Left forelimb (tissue), 1 donor: ENCODE measurements at regions not wholly inside any gene's neighbourhood (a gene's known extent, or its start where the extent isn't known, plus 50 kb on each side); places are given as distances from the start of the nearest gene placed in this dataset.

Experiments used
- DNase-seq: peaks from one replicate; pipeline ENCODE4 v3.0.0-alpha.2; 2018; ENCODE audit warnings: low spot score

GRCh38 chr5:61823781-61824180, 482.2 kb upstream of the KIF2A start:
- no peak for DNase-seq

GRCh38 chr5:61824396-61824795, 481.6 kb upstream of the KIF2A start:
- DNase-seq: no peak

GRCh38 chr5:61827445-61827975, 478.5 kb upstream of the KIF2A start:
- DNase-seq: no peak

GRCh38 chr5:61828856-61829255, 477.1 kb upstream of the KIF2A start:
- DNase-seq: no peak

GRCh38 chr5:61831736-61832135, 474.3 kb upstream of the KIF2A start:
- DNase-seq: no peak

- no peak for DNase-seq
Observed at GRCh38 chr5:61837788-61838187, 468.2 kb upstream of the KIF2A start.

- DNase-seq: no peak
Observed at GRCh38 chr5:61840361-61840760, 465.6 kb upstream of the KIF2A start.

- no peak for DNase-seq
Observed at GRCh38 chr5:61842840-61843239, 463.2 kb upstream of the KIF2A start.

GRCh38 chr5:61850696-61851095, 455.3 kb upstream of the KIF2A start:
- DNase-seq: no peak

- DNase-seq: no peak
Observed at GRCh38 chr5:61854531-61854930, 451.5 kb upstream of the KIF2A start.

- DNase-seq: no peak
Observed at GRCh38 chr5:61860978-61861377, 445.0 kb upstream of the KIF2A start.

GRCh38 chr5:61866930-61867329, 439.1 kb upstream of the KIF2A start:
- no peak for DNase-seq

- no peak for DNase-seq
Observed at GRCh38 chr5:61869333-61869732, 436.7 kb upstream of the KIF2A start.

GRCh38 chr5:61878471-61878870, 427.5 kb upstream of the KIF2A start:
- no peak for DNase-seq

- DNase-seq: no peak
Observed at GRCh38 chr5:61881821-61882487, 424.1 kb upstream of the KIF2A start.

GRCh38 chr5:61882901-61883500, 423.0 kb upstream of the KIF2A start:
- no peak for DNase-seq

GRCh38 chr5:61884252-61884855, 421.7 kb upstream of the KIF2A start:
- DNase-seq: no peak

GRCh38 chr5:61886214-61886613, 419.8 kb upstream of the KIF2A start:
- no peak for DNase-seq

- no peak for DNase-seq
Observed at GRCh38 chr5:61887271-61887670, 418.7 kb upstream of the KIF2A start.

- DNase-seq: no peak
Observed at GRCh38 chr5:61894046-61894445, 412.0 kb upstream of the KIF2A start.

- DNase-seq: no peak
Observed at GRCh38 chr5:61896811-61897210, 409.2 kb upstream of the KIF2A start.

GRCh38 chr5:61897251-61897650, 408.8 kb upstream of the KIF2A start:
- no peak for DNase-seq

GRCh38 chr5:61901997-61902396, 404.0 kb upstream of the KIF2A start:
- no peak for DNase-seq
